ENCODE measurements at regions not wholly inside any gene's neighbourhood (a gene's known extent, or its start where the extent isn't known, plus 50 kb on each side); places are given as distances from the start of the nearest gene placed in this dataset.

- in situ Hi-C loops (cut with MboI; ENCODE audit: low pct_unique_long_range_greater_than_20kb, low sequenced_read_pairs, unreplicated experiment) = no loop called here
- DNase-seq (ENCODE audit: low spot score) = no peak
- TF ChIP-seq, protein P1, sequence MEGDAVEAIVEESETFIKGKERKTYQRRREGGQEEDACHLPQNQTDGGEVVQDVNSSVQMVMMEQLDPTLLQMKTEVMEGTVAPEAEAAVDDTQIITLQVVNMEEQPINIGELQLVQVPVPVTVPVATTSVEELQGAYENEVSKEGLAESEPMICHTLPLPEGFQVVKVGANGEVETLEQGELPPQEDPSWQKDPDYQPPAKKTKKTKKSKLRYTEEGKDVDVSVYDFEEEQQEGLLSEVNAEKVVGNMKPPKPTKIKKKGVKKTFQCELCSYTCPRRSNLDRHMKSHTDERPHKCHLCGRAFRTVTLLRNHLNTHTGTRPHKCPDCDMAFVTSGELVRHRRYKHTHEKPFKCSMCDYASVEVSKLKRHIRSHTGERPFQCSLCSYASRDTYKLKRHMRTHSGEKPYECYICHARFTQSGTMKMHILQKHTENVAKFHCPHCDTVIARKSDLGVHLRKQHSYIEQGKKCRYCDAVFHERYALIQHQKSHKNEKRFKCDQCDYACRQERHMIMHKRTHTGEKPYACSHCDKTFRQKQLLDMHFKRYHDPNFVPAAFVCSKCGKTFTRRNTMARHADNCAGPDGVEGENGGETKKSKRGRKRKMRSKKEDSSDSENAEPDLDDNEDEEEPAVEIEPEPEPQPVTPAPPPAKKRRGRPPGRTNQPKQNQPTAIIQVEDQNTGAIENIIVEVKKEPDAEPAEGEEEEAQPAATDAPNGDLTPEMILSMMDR (IDR thresholded peaks at IDR 0.05; ENCODE audit: extremely low read depth, insufficient read depth, missing control alignments) = no peak
These were observed 2704.4 kb downstream of the PCDH9 start for GRCh38 chr13:64525687-64526086.

DNA sequence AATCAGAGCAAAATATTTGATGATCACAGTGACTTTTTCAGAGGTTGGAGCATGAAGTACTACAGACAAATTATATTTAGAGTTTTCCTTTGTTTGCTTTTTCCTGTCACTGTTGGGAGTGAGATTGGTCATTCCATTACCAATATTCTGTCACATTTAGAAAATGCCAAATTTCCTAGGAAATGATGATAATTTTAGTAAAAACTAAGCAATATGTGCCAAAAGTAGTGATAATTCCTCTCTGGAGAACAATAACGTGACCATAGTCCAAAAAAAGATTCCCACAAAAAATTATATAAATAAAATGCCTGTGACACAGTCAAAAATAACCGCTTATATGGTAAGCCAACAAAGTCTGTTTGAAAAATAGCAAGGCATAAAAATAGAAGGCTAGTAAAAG is 2719.4 kb downstream of the PCDH9 start:
- no peak for DNase-seq (ENCODE audit: low spot score)
- TF ChIP-seq, protein P1 (IDR thresholded peaks at IDR 0.05; ENCODE audit: extremely low read depth, insufficient read depth, missing control alignments) = no peak
- in situ Hi-C loops (cut with MboI; ENCODE audit: low pct_unique_long_range_greater_than_20kb, low sequenced_read_pairs, unreplicated experiment) = no loop called here

DNA sequence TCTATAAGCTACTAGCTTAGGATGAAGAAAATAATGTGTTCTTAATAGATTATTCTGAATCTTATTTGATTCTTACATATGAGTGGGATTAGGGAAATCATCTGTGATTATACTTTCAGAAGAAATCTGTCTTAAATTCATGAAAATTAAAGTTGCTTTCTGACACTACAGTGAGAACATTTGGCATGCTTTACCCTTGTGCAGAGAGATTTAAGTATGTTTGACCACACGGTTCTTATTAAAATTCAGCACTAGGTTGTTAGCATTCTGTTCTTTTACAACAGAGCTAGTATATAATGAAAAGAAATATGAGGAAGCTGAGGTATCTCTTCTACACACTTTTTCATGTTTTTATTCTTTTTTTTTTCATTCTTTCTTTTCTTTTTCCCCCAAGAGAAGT is 2723.9 kb downstream of the PCDH9 start:
- TF ChIP-seq, protein P1 (IDR thresholded peaks at IDR 0.05; ENCODE audit: extremely low read depth, insufficient read depth, missing control alignments) = no peak
- DNase-seq (ENCODE audit: low spot score) = no peak
- in situ Hi-C loops (cut with MboI; ENCODE audit: low pct_unique_long_range_greater_than_20kb, low sequenced_read_pairs, unreplicated experiment) = no loop called here

- TF ChIP-seq, protein P1 (IDR thresholded peaks at IDR 0.05; ENCODE audit: extremely low read depth, insufficient read depth, missing control alignments) = no peak
- no peak for DNase-seq (ENCODE audit: low spot score)
- in situ Hi-C loops (cut with MboI; ENCODE audit: low pct_unique_long_range_greater_than_20kb, low sequenced_read_pairs, unreplicated experiment) = no loop called here
These were observed 2724.7 kb downstream of the PCDH9 start for GRCh38 chr13:64505336-64505910.

GRCh38 chr13:64488731-64489130 is 2741.4 kb downstream of the PCDH9 start:
- in situ Hi-C loops (cut with MboI; ENCODE audit: low pct_unique_long_range_greater_than_20kb, low sequenced_read_pairs, unreplicated experiment) = no loop called here
- DNase-seq (ENCODE audit: low spot score) = no peak
- TF ChIP-seq, protein P1 (IDR thresholded peaks at IDR 0.05; ENCODE audit: extremely low read depth, insufficient read depth, missing control alignments) = no peak

- in situ Hi-C loops (cut with MboI; ENCODE audit: low pct_unique_long_range_greater_than_20kb, low sequenced_read_pairs, unreplicated experiment) = no loop called here
- TF ChIP-seq, protein P1 (IDR thresholded peaks at IDR 0.05; ENCODE audit: extremely low read depth, insufficient read depth, missing control alignments) = no peak
- no peak for DNase-seq (ENCODE audit: low spot score)
These were observed 2747.8 kb downstream of the PCDH9 start for GRCh38 chr13:64482373-64482772.

DNA sequence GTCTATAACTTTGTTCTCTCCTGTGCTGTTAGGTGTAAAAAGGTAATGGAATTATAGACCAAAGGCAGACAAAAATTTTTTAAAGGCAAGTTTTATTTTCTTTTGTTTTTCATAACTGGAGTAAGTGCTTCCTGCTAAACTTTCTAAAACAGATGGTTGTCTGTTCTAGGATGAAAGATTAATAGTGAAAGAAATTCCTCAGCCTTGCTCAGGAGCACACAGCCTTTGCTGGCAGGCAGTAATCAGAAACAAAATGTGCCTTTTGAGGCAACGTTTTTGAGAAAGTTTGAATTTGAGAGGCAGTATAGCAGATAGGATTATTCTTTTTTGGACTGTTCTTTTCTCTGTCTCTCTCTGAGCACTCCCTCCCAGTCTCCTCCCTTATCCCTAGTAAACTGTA is 2749.5 kb downstream of the PCDH9 start:
- DNase-seq (ENCODE audit: low spot score) = no peak
- in situ Hi-C loops (cut with MboI; ENCODE audit: low pct_unique_long_range_greater_than_20kb, low sequenced_read_pairs, unreplicated experiment) = no loop called here
- TF ChIP-seq, protein P1 (IDR thresholded peaks at IDR 0.05; ENCODE audit: extremely low read depth, insufficient read depth, missing control alignments) = no peak

Data from GM13977 (cell line).